HEK293 (cell line): ENCODE measurements at regions not wholly inside any gene's neighbourhood (a gene's known extent, or its start where the extent isn't known, plus 50 kb on each side); places are given as distances from the start of the nearest gene placed in this dataset.

Experiments used
- CTCF ChIA-PET: fragments of 350-600 bp; formaldehyde crosslinking; extraction: SDS; loops from one replicate; lab custom pipeline; 2021; ENCODE audit warnings: antibody characterized with exemption; lab: Yijun Ruan, JAX
- POLR2A ChIA-PET: fragments of 300-600 bp; formaldehyde crosslinking; extraction: SDS; loops from one replicate; lab custom pipeline; 2020; ENCODE audit warnings: antibody characterized with exemption, inconsistent platforms; lab: Yijun Ruan, JAX
- H3K27ac ChIP-seq: fragments of 200-500 bp; sonication (Bioruptor generic); 2 replicates; pipeline ENCODE4 v1.5.1; 2014; ENCODE audit warnings: low read depth, low read length, control low read depth, inconsistent platforms; ENCODE audit errors: extremely low read depth
- H3K36me3 ChIP-seq, 2 experiments: fragments of 200-500 bp in 1 of 2; sonication (Bioruptor generic) in 1 of 2; 1 replicate in 1 of 2; 2 replicates in 1 of 2; pipeline ENCODE4 v1.5.1; 2014 to 2017; ENCODE audit warnings: inconsistent platforms in 2 of 2, low read length in 2 of 2; ENCODE audit not compliant: control insufficient read depth in 2 of 2, insufficient read depth in 1 of 2
- H3K4me1 ChIP-seq: fragments of 200-500 bp; sonication (Bioruptor generic); 2 replicates; pipeline ENCODE4 v1.5.1; 2014; ENCODE audit warnings: mild to moderate bottlenecking, low read length, inconsistent platforms; ENCODE audit not compliant: control insufficient read depth, insufficient read depth
- H3K4me3 ChIP-seq: 2 replicates; pipeline ENCODE4 v1.5.1; 2011; ENCODE audit warnings: low read depth, mild to moderate bottlenecking, control low read depth, low read length, moderate library complexity
- H3K9me3 ChIP-seq: fragments of 200-500 bp; sonication (Bioruptor generic); 2 replicates; pipeline ENCODE4 v1.5.1; 2014; ENCODE audit warnings: low read depth, low read length, inconsistent platforms; ENCODE audit not compliant: control insufficient read depth, insufficient read depth
- MYNN ChIP-seq: fragments of 450-650 bp; formaldehyde crosslinking; IDR thresholded peaks from 2 replicates; pipeline ENCODE4 v1.5.1; 2016; ENCODE audit warnings: missing biosample characterization, missing genetic modification characterization, borderline replicate concordance
- RBAK ChIP-seq: fragments of 450-650 bp; formaldehyde crosslinking; IDR thresholded peaks from 2 replicates; pipeline ENCODE4 v1.5.1; 2016; ENCODE audit warnings: missing biosample characterization, missing genetic modification characterization
- SP2 ChIP-seq: fragments of 450-650 bp; formaldehyde crosslinking; IDR thresholded peaks from 2 replicates; pipeline ENCODE4 v1.5.1; 2016; ENCODE audit warnings: missing biosample characterization, missing genetic modification characterization
- ZIC2 ChIP-seq: fragments of 450-650 bp; formaldehyde crosslinking; IDR thresholded peaks from 2 replicates; pipeline ENCODE4 v1.5.1; 2016; ENCODE audit warnings: missing biosample characterization, missing genetic modification characterization
- ZNF138 ChIP-seq: fragments of 450-650 bp; formaldehyde crosslinking; IDR thresholded peaks from 2 replicates; pipeline ENCODE4 v1.5.1; 2016; ENCODE audit warnings: missing biosample characterization, missing genetic modification characterization, borderline replicate concordance
- ZNF202 ChIP-seq: fragments of 450-650 bp; formaldehyde crosslinking; IDR thresholded peaks from 2 replicates; pipeline ENCODE4 v1.5.1; 2016; ENCODE audit warnings: missing biosample characterization, missing genetic modification characterization, borderline replicate concordance
- ZNF221 ChIP-seq: fragments of 450-650 bp; formaldehyde crosslinking; IDR thresholded peaks from 2 replicates; pipeline ENCODE4 v1.5.1; 2017; ENCODE audit warnings: missing biosample characterization, missing genetic modification characterization, borderline replicate concordance
- ZNF274 ChIP-seq, 2 experiments: fragments of 200-500 bp in 1 of 2; fragments of 450-650 bp in 1 of 2; sonication (Bioruptor generic) in 1 of 2; formaldehyde crosslinking in 1 of 2; IDR thresholded peaks; 2 replicates each; pipeline versions ENCODE4 v1.5.1 to v1.6.1; 2014 to 2016; ENCODE audit warnings: borderline replicate concordance in 1 of 2, inconsistent platforms in 1 of 2, low read length in 1 of 2, missing biosample characterization in 1 of 2, missing genetic modification characterization in 1 of 2
- ZNF548 ChIP-seq: fragments of 450-650 bp; formaldehyde crosslinking; IDR thresholded peaks from 2 replicates; pipeline ENCODE4 v1.5.1; 2016; ENCODE audit warnings: missing biosample characterization, missing genetic modification characterization
- ZNF549 ChIP-seq: fragments of 450-650 bp; IDR thresholded peaks from 2 replicates; pipeline ENCODE4 v1.5.1; 2018; ENCODE audit warnings: missing biosample characterization, missing genetic modification characterization, mild to moderate bottlenecking, inconsistent platforms, moderate library complexity
- ZNF558 ChIP-seq: fragments of 450-650 bp; formaldehyde crosslinking; IDR thresholded peaks from 2 replicates; pipeline ENCODE4 v1.5.1; 2016; ENCODE audit warnings: missing biosample characterization, missing genetic modification characterization
- ZNF571 ChIP-seq: fragments of 450-650 bp; formaldehyde crosslinking; IDR thresholded peaks from 2 replicates; pipeline ENCODE4 v1.5.0; 2017; ENCODE audit warnings: missing biosample characterization, missing genetic modification characterization
- ZNF585B ChIP-seq: fragments of 450-650 bp; formaldehyde crosslinking; IDR thresholded peaks from 2 replicates; pipeline ENCODE4 v1.5.1; 2016; ENCODE audit warnings: missing biosample characterization, missing genetic modification characterization
- ZNF596 ChIP-seq: fragments of 450-650 bp; IDR thresholded peaks from 2 replicates; pipeline ENCODE4 v1.5.0; 2018; ENCODE audit warnings: missing biosample characterization, mild to moderate bottlenecking, missing genetic modification characterization, moderate library complexity
- ZNF624 ChIP-seq: fragments of 450-650 bp; formaldehyde crosslinking; IDR thresholded peaks from 2 replicates; pipeline ENCODE4 v1.5.1; 2017; ENCODE audit warnings: missing biosample characterization, missing genetic modification characterization
- ZNF626 ChIP-seq: fragments of 450-650 bp; sonication (Bioruptor Pico); formaldehyde crosslinking; IDR thresholded peaks from 2 replicates; pipeline ENCODE4 v1.5.1; 2018; ENCODE audit warnings: missing biosample characterization, missing genetic modification characterization, inconsistent platforms
- ZNF664 ChIP-seq: fragments of 450-650 bp; formaldehyde crosslinking; IDR thresholded peaks from 2 replicates; pipeline ENCODE4 v1.5.1; 2016; ENCODE audit warnings: missing biosample characterization, missing genetic modification characterization
- ZNF670 ChIP-seq: fragments of 450-650 bp; formaldehyde crosslinking; IDR thresholded peaks from 2 replicates; pipeline ENCODE4 v1.5.1; 2016; ENCODE audit warnings: missing biosample characterization, missing genetic modification characterization, low read depth
- ZNF791 ChIP-seq: fragments of 450-650 bp; formaldehyde crosslinking; IDR thresholded peaks from 2 replicates; pipeline ENCODE4 v1.5.1; 2016; ENCODE audit warnings: missing biosample characterization, missing genetic modification characterization
- TF ChIP-seq, protein P1 (sequence below): fragments of 450-650 bp; formaldehyde crosslinking; IDR thresholded peaks from 2 replicates; pipeline ENCODE4 v1.5.1; 2016; ENCODE audit warnings: missing biosample characterization, missing genetic modification characterization
- TF ChIP-seq, protein P2 (sequence below): fragments of 450-650 bp; formaldehyde crosslinking; IDR thresholded peaks from 2 replicates; pipeline ENCODE4; 2016; ENCODE audit warnings: missing biosample characterization, missing genetic modification characterization
- TF ChIP-seq, protein P3 (sequence below): fragments of 450-650 bp; formaldehyde crosslinking; optimal IDR thresholded peaks from 2 replicates; pipeline ENCODE3; 2016; ENCODE audit warnings: missing biosample characterization, mild to moderate bottlenecking, missing genetic modification characterization
- TF ChIP-seq, protein P4 (sequence below): fragments of 450-650 bp; formaldehyde crosslinking; IDR thresholded peaks from 2 replicates; pipeline ENCODE4 v1.5.1; 2016; ENCODE audit warnings: missing biosample characterization, missing genetic modification characterization
- TF ChIP-seq, protein P5 (sequence below): fragments of 450-650 bp; formaldehyde crosslinking; IDR thresholded peaks from 2 replicates; pipeline ENCODE4 v1.5.1; 2016; ENCODE audit warnings: missing biosample characterization, missing genetic modification characterization
- TF ChIP-seq, protein P6 (sequence below): fragments of 450-650 bp; formaldehyde crosslinking; IDR thresholded peaks from 2 replicates; pipeline ENCODE4 v1.5.1; 2016; ENCODE audit warnings: missing biosample characterization, missing genetic modification characterization, low read depth

DNA sequence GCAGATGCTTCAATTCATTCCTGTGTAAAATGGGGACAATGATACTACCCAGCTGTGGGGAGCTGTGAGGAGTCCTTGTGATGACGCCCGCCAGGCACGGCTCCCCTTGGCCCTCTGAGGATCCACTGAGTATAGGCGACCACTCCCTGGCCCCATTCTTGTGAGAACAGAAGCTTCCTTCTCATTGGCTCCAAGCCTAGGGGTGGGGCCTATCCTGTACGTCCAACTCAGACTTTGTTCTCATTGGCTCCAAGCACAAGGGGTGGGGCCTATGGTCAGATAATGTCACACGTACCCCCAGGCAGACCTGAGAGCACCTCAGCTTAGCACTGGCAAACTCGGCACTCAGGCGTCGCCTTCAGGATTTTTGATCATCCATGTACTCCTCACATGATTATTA is 232.9 kb upstream of the MVB12B start:
- ChIA-PET CTCF (no interaction called here), POLR2A (no interaction called here)
- Histone ChIP-seq H3K36me3 (no peaks in the 10 kb centered on the region), H3K9me3 (no peaks in the 10 kb centered on the region), H3K27ac (no peak overlapping the region), H3K4me3 (no peak overlapping the region), H3K4me1 (no peaks in the 10 kb centered on the region)
- TF ChIP-seq ZNF626 = no peak

DNA sequence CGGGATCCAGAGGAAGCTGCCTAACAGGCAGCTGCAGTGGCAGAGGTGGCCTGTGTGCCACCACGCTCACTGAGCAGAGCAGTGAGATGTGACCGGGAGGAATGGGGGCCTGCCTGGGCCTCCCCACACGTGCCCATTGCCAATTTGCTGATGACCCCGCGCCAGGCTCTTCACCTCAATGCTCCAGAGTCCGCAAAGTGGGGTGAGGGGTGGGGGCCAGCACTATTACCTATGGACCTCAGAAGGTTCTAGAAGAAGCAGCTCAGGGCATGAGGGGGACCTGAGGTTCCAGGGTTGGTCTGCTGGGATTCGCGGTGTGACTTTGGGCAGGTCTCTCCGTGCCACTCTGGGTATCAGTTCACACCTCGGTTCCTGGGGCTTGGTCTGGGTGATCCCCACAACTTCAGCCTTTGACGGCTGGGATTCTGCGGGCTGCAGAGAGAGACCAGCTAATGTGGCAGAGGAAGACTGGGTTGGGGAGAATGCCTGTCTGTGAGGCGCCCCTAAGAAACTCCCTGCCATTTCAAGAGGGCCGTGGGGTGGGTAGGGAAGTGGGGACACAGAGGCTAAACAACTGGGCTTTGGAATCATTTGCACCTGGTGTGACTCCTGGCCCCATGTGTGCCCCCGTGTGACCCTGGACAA is 231.0 kb upstream of the MVB12B start:
- POLR2A ChIA-PET = no interaction called here
- TF ChIP-seq ZNF585B (tag by site-specific recombination) (no peak), ZNF624 (no peak), SP2 (no peak), ZNF138 (no peak), ZNF571 (tag by site-specific recombination) (no peak), ZNF549 (tag by site-specific recombination) (no peak), ZNF670 (tag by site-specific recombination) (no peak), RBAK (tag by site-specific recombination) (no peak), ZNF791 (no peak), ZNF596 (tag by site-specific recombination) (no peak), ZNF558 (tag by site-specific recombination) (no peak), ZNF664 (tag by site-specific recombination) (no peak), ZNF274 (IDR thresholded peaks at IDR 0.05; ENCODE audit: low read length) (no peak), ZNF274 (tag by site-specific recombination; IDR thresholded peaks at IDR 0.05; ENCODE audit: borderline replicate concordance) (no peak), ZNF202 (tag by site-specific recombination) (no peak)
- TF ChIP-seq, protein P1, sequence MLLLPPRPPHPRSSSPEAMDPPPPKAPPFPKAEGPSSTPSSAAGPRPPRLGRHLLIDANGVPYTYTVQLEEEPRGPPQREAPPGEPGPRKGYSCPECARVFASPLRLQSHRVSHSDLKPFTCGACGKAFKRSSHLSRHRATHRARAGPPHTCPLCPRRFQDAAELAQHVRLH (tag by site-specific recombination) = no peak
- TF ChIP-seq, protein P2, sequence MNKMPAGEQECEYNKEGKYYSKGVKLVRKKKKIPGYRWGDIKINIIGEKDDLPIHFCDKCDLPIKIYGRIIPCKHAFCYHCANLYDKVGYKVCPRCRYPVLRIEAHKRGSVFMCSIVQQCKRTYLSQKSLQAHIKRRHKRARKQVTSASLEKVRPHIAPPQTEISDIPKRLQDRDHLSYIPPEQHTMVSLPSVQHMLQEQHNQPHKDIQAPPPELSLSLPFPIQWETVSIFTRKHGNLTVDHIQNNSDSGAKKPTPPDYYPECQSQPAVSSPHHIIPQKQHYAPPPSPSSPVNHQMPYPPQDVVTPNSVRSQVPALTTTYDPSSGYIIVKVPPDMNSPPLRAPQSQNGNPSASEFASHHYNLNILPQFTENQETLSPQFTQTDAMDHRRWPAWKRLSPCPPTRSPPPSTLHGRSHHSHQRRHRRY = no peak
- TF ChIP-seq, protein P3, sequence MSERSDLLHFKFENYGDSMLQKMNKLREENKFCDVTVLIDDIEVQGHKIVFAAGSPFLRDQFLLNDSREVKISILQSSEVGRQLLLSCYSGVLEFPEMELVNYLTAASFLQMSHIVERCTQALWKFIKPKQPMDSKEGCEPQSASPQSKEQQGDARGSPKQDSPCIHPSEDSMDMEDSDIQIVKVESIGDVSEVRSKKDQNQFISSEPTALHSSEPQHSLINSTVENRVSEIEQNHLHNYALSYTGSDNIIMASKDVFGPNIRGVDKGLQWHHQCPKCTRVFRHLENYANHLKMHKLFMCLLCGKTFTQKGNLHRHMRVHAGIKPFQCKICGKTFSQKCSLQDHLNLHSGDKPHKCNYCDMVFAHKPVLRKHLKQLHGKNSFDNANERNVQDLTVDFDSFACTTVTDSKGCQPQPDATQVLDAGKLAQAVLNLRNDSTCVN (tag by site-specific recombination) = no peak
- TF ChIP-seq, protein P4, sequence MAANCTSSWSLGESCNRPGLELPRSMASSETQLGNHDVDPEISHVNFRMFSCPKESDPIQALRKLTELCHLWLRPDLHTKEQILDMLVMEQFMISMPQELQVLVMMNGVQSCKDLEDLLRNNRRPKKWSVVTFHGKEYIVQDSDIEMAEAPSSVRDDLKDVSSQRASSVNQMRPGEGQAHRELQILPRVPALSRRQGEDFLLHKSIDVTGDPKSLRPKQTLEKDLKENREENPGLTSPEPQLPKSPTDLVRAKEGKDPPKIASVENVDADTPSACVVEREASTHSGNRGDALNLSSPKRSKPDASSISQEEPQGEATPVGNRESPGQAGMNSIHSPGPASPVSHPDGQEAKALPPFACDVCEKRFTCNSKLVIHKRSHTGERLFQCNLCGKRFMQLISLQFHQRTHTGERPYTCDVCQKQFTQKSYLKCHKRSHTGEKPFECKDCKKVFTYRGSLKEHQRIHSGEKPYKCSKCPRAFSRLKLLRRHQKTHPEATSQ = no peak
- TF ChIP-seq, all 188 proteins: peak for 0
- Histone ChIP-seq H3K36me3 (no peaks in the 10 kb centered on the region), H3K4me3 (no peak overlapping the region), H3K9me3 (no peaks in the 10 kb centered on the region), H3K27ac (no peak overlapping the region), H3K4me1 (no peaks in the 10 kb centered on the region)
- CTCF ChIA-PET = no interaction called here

DNA sequence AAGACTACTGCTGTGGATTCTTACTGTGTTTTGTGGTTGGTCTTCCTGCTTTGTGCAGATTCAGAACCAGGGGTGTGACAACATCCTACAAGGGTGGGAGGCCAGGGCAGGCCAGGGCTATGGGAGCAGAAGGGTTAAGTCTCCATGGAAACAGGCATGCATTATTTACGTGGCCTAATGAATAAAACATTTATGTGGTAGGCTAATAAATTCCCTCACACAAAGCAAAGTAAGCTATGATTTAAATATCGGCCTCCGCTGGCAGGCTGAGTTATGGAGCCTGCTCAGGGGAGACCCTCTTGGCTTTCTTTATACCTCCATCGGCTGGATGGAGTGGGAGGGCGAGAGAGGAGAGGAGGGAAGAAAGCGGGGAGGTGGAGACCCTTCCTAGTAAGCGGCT is 230.3 kb upstream of the MVB12B start:
- H3K9me3 ChIP-seq = no peaks in the 10 kb centered on the region
- no peak overlapping the region for H3K27ac ChIP-seq
- H3K4me1 ChIP-seq = no peaks in the 10 kb centered on the region
- TF ChIP-seq, protein P5, sequence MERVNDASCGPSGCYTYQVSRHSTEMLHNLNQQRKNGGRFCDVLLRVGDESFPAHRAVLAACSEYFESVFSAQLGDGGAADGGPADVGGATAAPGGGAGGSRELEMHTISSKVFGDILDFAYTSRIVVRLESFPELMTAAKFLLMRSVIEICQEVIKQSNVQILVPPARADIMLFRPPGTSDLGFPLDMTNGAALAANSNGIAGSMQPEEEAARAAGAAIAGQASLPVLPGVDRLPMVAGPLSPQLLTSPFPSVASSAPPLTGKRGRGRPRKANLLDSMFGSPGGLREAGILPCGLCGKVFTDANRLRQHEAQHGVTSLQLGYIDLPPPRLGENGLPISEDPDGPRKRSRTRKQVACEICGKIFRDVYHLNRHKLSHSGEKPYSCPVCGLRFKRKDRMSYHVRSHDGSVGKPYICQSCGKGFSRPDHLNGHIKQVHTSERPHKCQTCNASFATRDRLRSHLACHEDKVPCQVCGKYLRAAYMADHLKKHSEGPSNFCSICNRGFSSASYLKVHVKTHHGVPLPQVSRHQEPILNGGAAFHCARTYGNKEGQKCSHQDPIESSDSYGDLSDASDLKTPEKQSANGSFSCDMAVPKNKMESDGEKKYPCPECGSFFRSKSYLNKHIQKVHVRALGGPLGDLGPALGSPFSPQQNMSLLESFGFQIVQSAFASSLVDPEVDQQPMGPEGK (tag by site-specific recombination) = no peak
- TF ChIP-seq ZNF221 (tag by site-specific recombination) (no peak), ZNF791 (no peak), ZNF548 (no peak), MYNN (tag by site-specific recombination) (no peak), ZIC2 (tag by site-specific recombination) (no peak)
- TF ChIP-seq, protein P6, sequence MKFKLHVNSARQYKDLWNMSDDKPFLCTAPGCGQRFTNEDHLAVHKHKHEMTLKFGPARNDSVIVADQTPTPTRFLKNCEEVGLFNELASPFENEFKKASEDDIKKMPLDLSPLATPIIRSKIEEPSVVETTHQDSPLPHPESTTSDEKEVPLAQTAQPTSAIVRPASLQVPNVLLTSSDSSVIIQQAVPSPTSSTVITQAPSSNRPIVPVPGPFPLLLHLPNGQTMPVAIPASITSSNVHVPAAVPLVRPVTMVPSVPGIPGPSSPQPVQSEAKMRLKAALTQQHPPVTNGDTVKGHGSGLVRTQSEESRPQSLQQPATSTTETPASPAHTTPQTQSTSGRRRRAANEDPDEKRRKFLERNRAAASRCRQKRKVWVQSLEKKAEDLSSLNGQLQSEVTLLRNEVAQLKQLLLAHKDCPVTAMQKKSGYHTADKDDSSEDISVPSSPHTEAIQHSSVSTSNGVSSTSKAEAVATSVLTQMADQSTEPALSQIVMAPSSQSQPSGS (tag by site-specific recombination) = no peak
- ChIA-PET CTCF (no interaction called here), POLR2A (no interaction called here)
- H3K4me3 ChIP-seq = no peak overlapping the region
- no peaks in the 10 kb centered on the region for H3K36me3 ChIP-seq
